H1 (cell line): ENCODE measurements at regions not wholly inside any gene's neighbourhood (a gene's known extent, or its start where the extent isn't known, plus 50 kb on each side); places are given as distances from the start of the nearest gene placed in this dataset.

ENCODE experiments used
- CTCF ChIA-PET: fragments of 300-600 bp; sonication (Branson Sonifier 250); formaldehyde crosslinking; loops from one replicate; lab custom pipeline; 2021; ENCODE audit not compliant: partially characterized antibody; lab: Charles Lee
- POLR2A ChIA-PET: fragments of 300-600 bp; sonication (Branson Sonifier 250); formaldehyde crosslinking; loops from one replicate; lab custom pipeline; 2021; ENCODE audit warnings: inconsistent platforms; ENCODE audit not compliant: partially characterized antibody; lab: Charles Lee
- DNase-seq, 2 experiments: peaks; one replicate each; pipeline versions ENCODE4 v3.0.0 to v3.0.0-alpha.2; 2010 to 2022; ENCODE audit warnings: low spot score in 2 of 2, low read depth in 1 of 2, mixed read lengths in 1 of 2
- FAIRE-seq: peaks from 2 replicates; lab custom pipeline; 2011; peaks lifted over from hg19 to GRCh38; lab: Jason Lieb, UNC
- H2AFZ ChIP-seq: 2 replicates; pipeline ENCODE4 v1.8.1; 2012; ENCODE audit warnings: low read length, inconsistent platforms
- H2AK5ac ChIP-seq: 2 replicates; pipeline ENCODE4 v1.6.1; 2013; ENCODE audit warnings: low read depth, low read length
- H2BK120ac ChIP-seq: replicated peaks from 2 replicates; pipeline ENCODE3; 2013; ENCODE audit warnings: low read depth, low read length, inconsistent platforms
- H2BK12ac ChIP-seq: 2 replicates; pipeline ENCODE4 v1.6.1; 2013; ENCODE audit warnings: low read depth, low read length
- H2BK15ac ChIP-seq: 2 replicates; pipeline ENCODE4 v1.6.1; 2013; ENCODE audit warnings: low read length
- H2BK20ac ChIP-seq: 2 replicates; pipeline ENCODE4 v1.6.1; 2013; ENCODE audit warnings: low read length
- H2BK5ac ChIP-seq: 2 replicates; pipeline ENCODE4 v1.6.1; 2013; ENCODE audit warnings: low read depth, low read length
- H3K14ac ChIP-seq: 2 replicates; pipeline ENCODE4 v1.6.1; 2013; ENCODE audit warnings: inconsistent platforms; ENCODE audit not compliant: insufficient read length
- H3K18ac ChIP-seq: 2 replicates; pipeline ENCODE4 v1.6.1; 2013; ENCODE audit warnings: low read length; ENCODE audit errors: extremely low read depth
- H3K23ac ChIP-seq: 2 replicates; pipeline ENCODE4 v1.6.1; 2013; ENCODE audit warnings: inconsistent platforms; ENCODE audit not compliant: insufficient read length
- H3K23me2 ChIP-seq: 2 replicates; pipeline ENCODE4 v1.6.1; 2013; ENCODE audit warnings: low read depth, low read length
- H3K27ac ChIP-seq: 2 replicates; pipeline ENCODE4 v1.6.1; 2011; ENCODE audit warnings: low read depth, low read length, inconsistent platforms
- H3K27me3 ChIP-seq, 4 experiments: replicated peaks in 1 of 4; 1 replicate in 1 of 4; 2 replicates in 3 of 4; pipeline versions ENCODE4 v1.6.1 to v1.8.1; 2011 to 2013; ENCODE audit warnings: low read length in 3 of 4, mild to moderate bottlenecking in 3 of 4, inconsistent platforms in 2 of 4, mixed read lengths in 2 of 4, moderate library complexity in 1 of 4; ENCODE audit not compliant: control insufficient read depth in 3 of 4, insufficient read depth in 3 of 4; ENCODE audit errors: extremely low read depth in 1 of 4
- H3K36me3 ChIP-seq, 4 experiments: 2 replicates each; pipeline versions ENCODE4 v1.6.1 to v1.8.1; 2011 to 2013; ENCODE audit warnings: mild to moderate bottlenecking in 4 of 4, low read length in 3 of 4, moderate library complexity in 2 of 4, control low read depth in 1 of 4, inconsistent platforms in 1 of 4; ENCODE audit not compliant: insufficient read depth in 4 of 4, control insufficient read depth in 2 of 4
- H3K4ac ChIP-seq: replicated peaks from 2 replicates; pipeline ENCODE3; 2013; ENCODE audit warnings: low read length, low read depth, mixed read lengths, inconsistent platforms; ENCODE audit not compliant: insufficient read length
- H3K4me1 ChIP-seq, 4 experiments: replicated peaks in 1 of 4; 1 replicate in 1 of 4; 2 replicates in 3 of 4; pipeline versions ENCODE4 v1.6.1 to v1.8.1; 2011 to 2013; ENCODE audit warnings: low read length in 3 of 4, inconsistent platforms in 2 of 4, mixed read lengths in 1 of 4; ENCODE audit not compliant: insufficient read depth in 4 of 4, control insufficient read depth in 3 of 4
- H3K4me2 ChIP-seq, 2 experiments: 2 replicates each; pipeline versions ENCODE4 v1.6.1 to v1.8.1; 2011 to 2013; ENCODE audit warnings: low read depth in 2 of 2, low read length in 2 of 2, control low read depth in 1 of 2, inconsistent platforms in 1 of 2, mild to moderate bottlenecking in 1 of 2; ENCODE audit not compliant: insufficient read depth in 1 of 2
- H3K4me3 ChIP-seq, 4 experiments: fragments of 200-600, 300-600 bp in 1 of 4; sonication (generic), shearing (Covaris generic), sonication (Bioruptor Twin) in 1 of 4; 2 replicates each; pipeline versions ENCODE4 v1.5.1 to v1.8.1; 2011 to 2016; ENCODE audit warnings: low read length in 4 of 4, low read depth in 3 of 4, control low read depth in 2 of 4, inconsistent platforms in 2 of 4, mild to moderate bottlenecking in 2 of 4, mixed read lengths in 1 of 4, moderate library complexity in 1 of 4; ENCODE audit not compliant: insufficient read depth in 2 of 4; ENCODE audit errors: extremely low read depth in 1 of 4
- H3K56ac ChIP-seq: replicated peaks from 2 replicates; pipeline ENCODE3; 2013; ENCODE audit warnings: low read depth, mild to moderate bottlenecking, mixed read lengths, low read length, inconsistent platforms; ENCODE audit not compliant: insufficient read length
- H3K79me1 ChIP-seq: 2 replicates; pipeline ENCODE4 v1.6.1; 2013; ENCODE audit warnings: low read depth, low read length, control low read depth
- H3K79me2 ChIP-seq, 2 experiments: 2 replicates each; pipeline versions ENCODE4 v1.6.1 to v1.8.1; 2012 to 2013; ENCODE audit warnings: low read length in 2 of 2, mild to moderate bottlenecking in 2 of 2, inconsistent platforms in 1 of 2; ENCODE audit not compliant: insufficient read depth in 2 of 2, control insufficient read depth in 1 of 2
- H3K9ac ChIP-seq, 4 experiments: replicated peaks in 1 of 4; 1 replicate in 1 of 4; 2 replicates in 3 of 4; pipeline versions ENCODE4 v1.6.1 to v1.8.1; 2011 to 2013; ENCODE audit warnings: low read depth in 3 of 4, low read length in 3 of 4, control low read depth in 2 of 4, mild to moderate bottlenecking in 2 of 4, moderate library complexity in 2 of 4, inconsistent platforms in 1 of 4; ENCODE audit errors: extremely low read depth in 1 of 4
- H3K9me3 ChIP-seq, 2 experiments: 2 replicates each; pipeline versions ENCODE4 v1.6.1 to v1.8.1; 2012 to 2013; ENCODE audit warnings: mild to moderate bottlenecking in 2 of 2, moderate library complexity in 2 of 2, control low read depth in 1 of 2, inconsistent platforms in 1 of 2, low read depth in 1 of 2, low read length in 1 of 2, mixed read lengths in 1 of 2; ENCODE audit not compliant: insufficient read depth in 2 of 2
- H4K20me1 ChIP-seq, 2 experiments: replicated peaks in 1 of 2; 2 replicates each; pipeline versions ENCODE3 to v1.8.1; 2011 to 2013; ENCODE audit warnings: inconsistent platforms in 2 of 2, low read length in 2 of 2, mild to moderate bottlenecking in 1 of 2; ENCODE audit not compliant: insufficient read depth in 2 of 2, control insufficient read depth in 1 of 2
- H4K5ac ChIP-seq: 2 replicates; pipeline ENCODE4 v1.6.1; 2013; ENCODE audit warnings: low read length, low read depth, mixed read lengths, inconsistent platforms; ENCODE audit not compliant: insufficient read length
- H4K8ac ChIP-seq: 2 replicates; pipeline ENCODE4 v1.8.0; 2013; ENCODE audit warnings: mild to moderate bottlenecking, moderate library complexity, low read length, inconsistent platforms; ENCODE audit not compliant: insufficient read depth; ENCODE audit errors: extremely low read depth
- H4K91ac ChIP-seq: replicated peaks from 2 replicates; pipeline ENCODE3; 2013; ENCODE audit warnings: low read length, mixed read lengths, inconsistent platforms; ENCODE audit not compliant: insufficient read length
- ASH2L ChIP-seq: fragments of 200-600, 300-600 bp; sonication (generic); IDR thresholded peaks from one replicate; pipeline ENCODE4 v1.7.1; 2017; ENCODE audit warnings: low read length
- BCL11A ChIP-seq, 2 experiments: IDR thresholded peaks; one replicate each; pipeline ENCODE4 v1.6.1; 2011; ENCODE audit warnings: low read depth in 2 of 2, low read length in 2 of 2, mild to moderate bottlenecking in 2 of 2
- EZH2 ChIP-seq: fragments of 200-600 bp; sonication (generic); IDR thresholded peaks from 2 replicates; pipeline ENCODE4 v1.7.1; 2012; ENCODE audit warnings: low read depth, mild to moderate bottlenecking, moderate library complexity, low read length, inconsistent platforms; ENCODE audit not compliant: severe bottlenecking
- MAFK ChIP-seq: IDR thresholded peaks from 2 replicates; pipeline ENCODE4 v1.6.1; 2012; ENCODE audit warnings: low read depth, mild to moderate bottlenecking, improper control_type of control experiment, low read length
- PHF8 ChIP-seq: fragments of 200-600 bp; sonication (generic); conservative IDR thresholded peaks from 2 replicates; pipeline ENCODE4 v1.7.1; 2012; ENCODE audit warnings: low read depth, mild to moderate bottlenecking, inconsistent platforms, low read length, moderate library complexity
- POLR2AphosphoS5 ChIP-seq: IDR thresholded peaks from 2 replicates; pipeline ENCODE4 v1.6.1; 2011; ENCODE audit warnings: low read depth, low read length
- RAD21 ChIP-seq, 2 experiments: IDR thresholded peaks in 1 of 2; conservative IDR thresholded peaks in 1 of 2; 2 replicates each; pipeline ENCODE4 v1.6.1; 2011; ENCODE audit warnings: low read depth in 2 of 2, low read length in 2 of 2, improper control_type of control experiment in 1 of 2, inconsistent platforms in 1 of 2, mild to moderate bottlenecking in 1 of 2, moderate library complexity in 1 of 2
- RFX5 ChIP-seq: IDR thresholded peaks from 2 replicates; pipeline ENCODE4 v1.6.1; 2011; ENCODE audit warnings: low read depth, low read length, improper control_type of control experiment, borderline replicate concordance
- SIX5 ChIP-seq: IDR thresholded peaks from 2 replicates; pipeline ENCODE4 v1.6.1; 2011; ENCODE audit warnings: mild to moderate bottlenecking, low read depth, low read length
- USF2 ChIP-seq: IDR thresholded peaks from 2 replicates; pipeline ENCODE4 v1.6.1; 2011; ENCODE audit warnings: low read length, improper control_type of control experiment
- WGBS, 2 experiments: shearing (Covaris generic) in 1 of 2; methylation state at CpG; one replicate each; pipeline versions ENCODE4 v1.1.6 to v1.1.7; 2013 to 2015; ENCODE audit warnings: low lambda C conversion rate in 2 of 2, mixed read lengths in 2 of 2, inconsistent platforms in 1 of 2, low coverage in 1 of 2, missing lambda C conversion rate in 1 of 2; ENCODE audit not compliant: insufficient replicate concordance in 2 of 2, insufficient coverage in 1 of 2, insufficient read length in 1 of 2; ENCODE audit errors: extremely low coverage in 1 of 2, missing lambda C conversion rate in 1 of 2; 5-methylcytosine and 5-hydroxymethylcytosine counted together

- Histone ChIP-seq H3K23me2 (no peaks in the 10 kb centered on the region; the same call in 1 of the 2 replicates), H3K4ac (no peak overlapping the region), H4K91ac (no peak overlapping the region), H3K36me3 (no peaks in the 10 kb centered on the region), H2BK120ac (no peak overlapping the region), H3K4me3 (no peak overlapping the region), H3K4me2 (no peak overlapping the region), H3K79me1 (no peaks in the 10 kb centered on the region), H2BK5ac (no peak overlapping the region), H3K79me2 (no peaks in the 10 kb centered on the region), H2BK20ac (peak overlapping the region; percentile 87), H3K18ac (peak overlapping the region; percentile 2; the same call in 1 of the 2 replicates), H3K27me3 (no peaks in the 10 kb centered on the region), H4K20me1 (no peaks in the 10 kb centered on the region), H3K23ac (no peak overlapping the region), H3K9me3 (no peaks in the 10 kb centered on the region), H3K9ac (no peak overlapping the region; a peak in 1 of 7 replicates), H4K5ac (no peak overlapping the region), H4K8ac (no peak overlapping the region), H2AK5ac (no peak overlapping the region), H2BK15ac (no peak overlapping the region), H3K14ac (no peak overlapping the region), H2BK12ac (peak overlapping the region; percentile 13; the same call in 1 of the 2 replicates), H2AFZ (no peak overlapping the region), H3K27ac (no peak overlapping the region), H3K56ac (no peak overlapping the region), H3K4me1 (peaks cover 8 to 32% (median 28%) of the 10 kb centered on the region in 4 experiments)
- POLR2A ChIA-PET = interaction anchor here (5.2 kb wide), 1 partner anchor 59 kb away, joined by 31 read pairs; the partner anchor contains the start of gene KLF7
- no peak for DNase-seq
- FAIRE-seq = no peak
- CTCF ChIA-PET = interaction anchor here (1.0 kb wide), 1 partner anchor 52 kb away, joined by 3 read pairs; no protein-coding TSS in a partner anchor
- 86% methylated on average over 1 of the region's 1 CpG; no CpG with 5 or more reads in 1 of the 2 experiments for WGBS, 2 experiments
- TF ChIP-seq EZH2 (no peak), ASH2L (no peak), USF2 (no peak), SIX5 (no peak), RFX5 (no peak), RAD21 (IDR thresholded peaks at IDR 0.05 in 1 of 2, conservative IDR thresholded peaks at IDR 0.05 in 1 of 2; ENCODE audit: low read depth in 2 of 2, low read length in 2 of 2) (no peak), PHF8 (no peak), POLR2AphosphoS5 (no peak), MAFK (no peak), BCL11A (IDR thresholded peaks at IDR 0.05; ENCODE audit: low read depth in 2 of 2, low read length in 2 of 2) (no peak)
Observed at GRCh38 chr2:207224381-207224780, 58.6 kb upstream of the KLF7 start.
